ENCODE measurements at regions not wholly inside any gene's neighbourhood (a gene's known extent, or its start where the extent isn't known, plus 50 kb on each side); places are given as distances from the start of the nearest gene placed in this dataset.

DNA sequence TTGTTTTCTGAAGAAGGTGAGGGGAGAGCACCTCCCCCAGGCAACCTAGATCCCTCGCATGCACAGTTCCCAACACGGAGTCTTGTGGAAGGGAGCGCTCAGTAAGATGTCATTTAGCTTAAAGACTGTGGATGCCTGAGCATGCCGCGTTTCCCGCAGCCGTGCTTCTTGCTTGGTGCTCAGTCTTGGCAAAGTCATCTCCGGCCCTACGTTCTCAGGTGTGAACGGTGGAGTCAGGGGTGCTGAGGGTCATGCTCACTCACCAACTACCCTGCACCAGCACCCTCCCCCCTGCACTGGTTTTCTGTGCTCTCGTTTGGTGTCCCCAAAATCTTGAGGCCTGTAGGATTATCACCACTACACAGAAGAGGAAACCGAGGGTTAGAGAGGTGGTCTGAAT, 202.1 kb downstream of the RHOU start:
- Histone ChIP-seq H3K36me3 (replicated peaks; ENCODE audit: insufficient read depth, low read length) (no peaks in the 10 kb centered on the region), H3K4me2 (ENCODE audit: low read depth, low read length) (no peak overlapping the region), H3K4me3 (ENCODE audit: low read length) (no peak overlapping the region), H2AFZ (ENCODE audit: low read length) (no peak overlapping the region), H4K20me1 (ENCODE audit: insufficient read depth, low read length) (no peaks in the 10 kb centered on the region), H3K27me3 (replicated peaks; ENCODE audit: insufficient read depth, low read length) (no peaks in the 10 kb centered on the region), H3K27ac (ENCODE audit: low read length) (no peak overlapping the region), H3K9me2 (replicated peaks; ENCODE audit: insufficient read depth, low read length) (no peaks in the 10 kb centered on the region), H3K79me2 (ENCODE audit: low read length) (no peaks in the 10 kb centered on the region), H3F3A (ENCODE audit: insufficient read depth, low read length) (no peaks in the 10 kb centered on the region), H3K9me3 (replicated peaks; ENCODE audit: insufficient read depth, low read length) (no peaks in the 10 kb centered on the region), H3K4me1 (ENCODE audit: low read length) (no peaks in the 10 kb centered on the region), H3K9ac (ENCODE audit: low read length) (no peak overlapping the region)
- TF ChIP-seq, protein P1, sequence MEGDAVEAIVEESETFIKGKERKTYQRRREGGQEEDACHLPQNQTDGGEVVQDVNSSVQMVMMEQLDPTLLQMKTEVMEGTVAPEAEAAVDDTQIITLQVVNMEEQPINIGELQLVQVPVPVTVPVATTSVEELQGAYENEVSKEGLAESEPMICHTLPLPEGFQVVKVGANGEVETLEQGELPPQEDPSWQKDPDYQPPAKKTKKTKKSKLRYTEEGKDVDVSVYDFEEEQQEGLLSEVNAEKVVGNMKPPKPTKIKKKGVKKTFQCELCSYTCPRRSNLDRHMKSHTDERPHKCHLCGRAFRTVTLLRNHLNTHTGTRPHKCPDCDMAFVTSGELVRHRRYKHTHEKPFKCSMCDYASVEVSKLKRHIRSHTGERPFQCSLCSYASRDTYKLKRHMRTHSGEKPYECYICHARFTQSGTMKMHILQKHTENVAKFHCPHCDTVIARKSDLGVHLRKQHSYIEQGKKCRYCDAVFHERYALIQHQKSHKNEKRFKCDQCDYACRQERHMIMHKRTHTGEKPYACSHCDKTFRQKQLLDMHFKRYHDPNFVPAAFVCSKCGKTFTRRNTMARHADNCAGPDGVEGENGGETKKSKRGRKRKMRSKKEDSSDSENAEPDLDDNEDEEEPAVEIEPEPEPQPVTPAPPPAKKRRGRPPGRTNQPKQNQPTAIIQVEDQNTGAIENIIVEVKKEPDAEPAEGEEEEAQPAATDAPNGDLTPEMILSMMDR (IDR thresholded peaks at IDR 0.05; ENCODE audit: low read length) = no peak
- no peak for TF ChIP-seq EZH2phosphoT487 (IDR thresholded peaks at IDR 0.05; ENCODE audit: low read length)
- no peak for TF ChIP-seq EZH2 (optimal IDR thresholded peaks at IDR 0.05; ENCODE audit: low read depth, low read length)
- no peak for DNase-seq

DNA sequence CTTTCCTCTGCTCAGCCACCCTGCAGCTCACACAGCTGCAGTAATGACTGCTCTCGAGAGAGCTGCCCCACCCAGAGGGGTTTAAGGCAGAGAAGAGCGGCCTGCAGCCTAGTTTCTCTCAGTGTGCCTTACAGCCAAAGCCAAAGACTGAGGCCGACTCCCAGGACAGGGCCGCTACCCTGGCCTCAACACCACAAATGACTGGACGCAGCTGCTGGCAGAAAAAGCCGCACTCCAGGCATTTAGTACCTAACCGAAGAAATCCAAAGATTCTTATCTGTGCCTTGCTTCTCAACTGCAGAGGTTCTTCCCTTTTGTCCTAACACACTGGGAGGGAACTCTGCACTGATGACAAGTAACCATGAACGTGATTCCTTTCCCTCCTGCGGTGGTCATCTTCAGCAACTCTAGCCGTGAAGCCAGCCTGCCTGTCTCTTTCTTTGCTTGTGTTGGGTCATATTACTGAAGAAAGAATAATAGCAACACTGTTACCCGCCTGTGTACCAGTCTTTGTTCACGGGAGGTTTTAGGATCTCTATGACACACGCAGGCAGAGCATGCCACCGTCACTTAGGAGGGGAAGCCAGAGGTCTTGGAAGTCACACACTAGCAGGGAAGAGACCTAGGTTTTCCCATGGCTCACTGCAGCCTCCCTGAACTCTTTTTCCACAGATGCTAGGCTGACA, 202.7 kb downstream of the RHOU start:
- no peaks in the 10 kb centered on the region for H3K79me2 ChIP-seq (ENCODE audit: low read length)

DNA sequence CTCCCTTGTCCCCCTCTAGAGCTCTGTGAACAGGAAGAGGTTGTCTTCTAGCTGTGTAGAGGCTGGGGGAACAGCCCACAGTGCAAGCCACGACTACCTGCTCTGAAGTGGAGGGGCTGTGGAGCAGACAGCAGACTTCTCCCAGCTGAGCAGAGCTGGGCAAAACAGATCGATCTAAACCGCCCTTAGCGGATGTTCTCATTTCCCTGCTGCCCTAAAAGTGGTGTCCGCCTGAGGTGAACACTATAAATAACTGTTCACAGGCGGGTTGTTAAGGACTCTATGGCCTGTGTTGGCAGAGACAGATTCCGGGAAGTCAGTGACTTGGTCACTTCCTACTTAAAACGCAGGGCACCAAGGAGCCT, 203.2 kb downstream of the RHOU start:
- Histone ChIP-seq H3K9me2 (replicated peaks; ENCODE audit: insufficient read depth, low read length) (no peaks in the 10 kb centered on the region), H3K27me3 (replicated peaks; ENCODE audit: insufficient read depth, low read length) (no peaks in the 10 kb centered on the region), H3K27ac (ENCODE audit: low read length) (no peak overlapping the region), H3K9ac (ENCODE audit: low read length) (no peak overlapping the region), H4K20me1 (ENCODE audit: insufficient read depth, low read length) (no peaks in the 10 kb centered on the region), H3K36me3 (replicated peaks; ENCODE audit: insufficient read depth, low read length) (no peaks in the 10 kb centered on the region), H3K4me1 (ENCODE audit: low read length) (no peaks in the 10 kb centered on the region), H3K4me3 (ENCODE audit: low read length) (no peak overlapping the region), H2AFZ (ENCODE audit: low read length) (no peak overlapping the region), H3K79me2 (ENCODE audit: low read length) (no peaks in the 10 kb centered on the region), H3K4me2 (ENCODE audit: low read depth, low read length) (no peak overlapping the region), H3K9me3 (replicated peaks; ENCODE audit: insufficient read depth, low read length) (no peaks in the 10 kb centered on the region), H3F3A (ENCODE audit: insufficient read depth, low read length) (no peaks in the 10 kb centered on the region)
- no peak for DNase-seq
- TF ChIP-seq EZH2phosphoT487 (IDR thresholded peaks at IDR 0.05; ENCODE audit: low read length) (no peak), EZH2 (optimal IDR thresholded peaks at IDR 0.05; ENCODE audit: low read depth, low read length) (no peak)
- TF ChIP-seq, protein P1 (IDR thresholded peaks at IDR 0.05; ENCODE audit: low read length) = no peak

More for the DNA sequence above, 202.7 kb downstream of the RHOU start:
- no peak overlapping the region for H3K4me3 ChIP-seq (ENCODE audit: low read length)
- no peaks in the 10 kb centered on the region for H3K9me3 ChIP-seq (replicated peaks; ENCODE audit: insufficient read depth, low read length)
- no peak overlapping the region for H2AFZ ChIP-seq (ENCODE audit: low read length)
- H3K27ac ChIP-seq (ENCODE audit: low read length) = no peak overlapping the region
- no peaks in the 10 kb centered on the region for H3K4me1 ChIP-seq (ENCODE audit: low read length)
- H3K9ac ChIP-seq (ENCODE audit: low read length) = no peak overlapping the region
- H3F3A ChIP-seq (ENCODE audit: insufficient read depth, low read length) = no peaks in the 10 kb centered on the region
- no peaks in the 10 kb centered on the region for H3K36me3 ChIP-seq (replicated peaks; ENCODE audit: insufficient read depth, low read length)
- no peak for TF ChIP-seq EZH2phosphoT487 (IDR thresholded peaks at IDR 0.05; ENCODE audit: low read length)
- TF ChIP-seq EZH2 (optimal IDR thresholded peaks at IDR 0.05; ENCODE audit: low read depth, low read length) = no peak
- TF ChIP-seq, protein P1 (IDR thresholded peaks at IDR 0.05; ENCODE audit: low read length) = no peak
- no peak overlapping the region for H3K4me2 ChIP-seq (ENCODE audit: low read depth, low read length)
- DNase-seq = no peak
- no peaks in the 10 kb centered on the region for H3K27me3 ChIP-seq (replicated peaks; ENCODE audit: insufficient read depth, low read length)
- no peaks in the 10 kb centered on the region for H3K9me2 ChIP-seq (replicated peaks; ENCODE audit: insufficient read depth, low read length)
- no peaks in the 10 kb centered on the region for H4K20me1 ChIP-seq (ENCODE audit: insufficient read depth, low read length)
